ENCODE measurements at regions not wholly inside any gene's neighbourhood (a gene's known extent, or its start where the extent isn't known, plus 50 kb on each side); places are given as distances from the start of the nearest gene placed in this dataset.

DNA sequence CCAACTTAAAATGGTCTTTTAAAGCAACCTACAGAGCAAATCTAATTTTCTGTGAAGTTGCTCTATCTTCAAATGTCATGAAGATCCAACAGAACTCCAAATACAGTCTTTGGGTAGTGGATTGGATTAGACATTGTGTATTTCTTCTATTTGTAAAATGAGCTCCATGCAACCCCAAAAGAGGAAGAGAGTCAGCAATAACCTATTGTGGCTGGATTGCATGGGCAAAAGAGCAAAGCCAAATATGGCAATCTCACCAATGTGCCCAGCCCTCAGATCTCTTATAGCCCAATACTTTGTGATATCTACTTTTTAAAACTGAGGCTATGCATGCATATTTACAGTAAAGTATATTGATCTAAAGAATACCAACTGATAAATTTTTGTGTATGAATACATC is 146.3 kb downstream of the TXNL1 start:
- TF ChIP-seq, protein P1, sequence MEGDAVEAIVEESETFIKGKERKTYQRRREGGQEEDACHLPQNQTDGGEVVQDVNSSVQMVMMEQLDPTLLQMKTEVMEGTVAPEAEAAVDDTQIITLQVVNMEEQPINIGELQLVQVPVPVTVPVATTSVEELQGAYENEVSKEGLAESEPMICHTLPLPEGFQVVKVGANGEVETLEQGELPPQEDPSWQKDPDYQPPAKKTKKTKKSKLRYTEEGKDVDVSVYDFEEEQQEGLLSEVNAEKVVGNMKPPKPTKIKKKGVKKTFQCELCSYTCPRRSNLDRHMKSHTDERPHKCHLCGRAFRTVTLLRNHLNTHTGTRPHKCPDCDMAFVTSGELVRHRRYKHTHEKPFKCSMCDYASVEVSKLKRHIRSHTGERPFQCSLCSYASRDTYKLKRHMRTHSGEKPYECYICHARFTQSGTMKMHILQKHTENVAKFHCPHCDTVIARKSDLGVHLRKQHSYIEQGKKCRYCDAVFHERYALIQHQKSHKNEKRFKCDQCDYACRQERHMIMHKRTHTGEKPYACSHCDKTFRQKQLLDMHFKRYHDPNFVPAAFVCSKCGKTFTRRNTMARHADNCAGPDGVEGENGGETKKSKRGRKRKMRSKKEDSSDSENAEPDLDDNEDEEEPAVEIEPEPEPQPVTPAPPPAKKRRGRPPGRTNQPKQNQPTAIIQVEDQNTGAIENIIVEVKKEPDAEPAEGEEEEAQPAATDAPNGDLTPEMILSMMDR (IDR thresholded peaks at IDR 0.05) = no peak
- TF ChIP-seq POLR2A (IDR thresholded peaks at IDR 0.05) = no peak
